Sigmoid colon (tissue), 6 donors: ENCODE measurements at regions not wholly inside any gene's neighbourhood (a gene's known extent, or its start where the extent isn't known, plus 50 kb on each side); places are given as distances from the start of the nearest gene placed in this dataset.

Source experiments
- DNase-seq: peaks from one replicate; pipeline ENCODE4 v3.0.0-alpha.2; 2019
- H3K27ac ChIP-seq, 4 donors: fragments of 200-600 bp; sonication (generic); one replicate each; pipeline ENCODE4 v1.5.1; 2016 to 2019; ENCODE audit warnings: mild to moderate bottlenecking in 1 of 4
- H3K27me3 ChIP-seq, 3 donors: fragments of 200-600 bp; sonication (generic); one replicate each; pipeline ENCODE4 v1.5.1; 2019; ENCODE audit warnings: mild to moderate bottlenecking in 1 of 3
- H3K36me3 ChIP-seq, 4 donors: fragments of 200-600 bp; sonication (generic); one replicate each; pipeline ENCODE4 v1.5.1; 2016 to 2019
- H3K4me1 ChIP-seq, 4 donors: fragments of 200-600 bp; sonication (generic); one replicate each; pipeline ENCODE4 v1.5.1; 2017 to 2019
- H3K4me3 ChIP-seq, 4 donors: fragments of 200-600 bp; sonication (generic); one replicate each; pipeline ENCODE4 v1.5.1; 2017 to 2019; ENCODE audit warnings: mild to moderate bottlenecking in 2 of 4, moderate library complexity in 1 of 4
- H3K9me3 ChIP-seq, 4 donors: fragments of 200-600 bp in 3 of 4; sonication (generic) in 3 of 4; one replicate each; pipeline versions ENCODE4 v1.5.1 to v1.6.1; 2013 to 2019
- EP300 ChIP-seq, 4 donors: sonication (generic); formaldehyde crosslinking; IDR thresholded peaks; one replicate each; pipeline ENCODE4 v1.6.1; 2017; ENCODE audit warnings: antibody characterized with exemption in 4 of 4
- POLR2A ChIP-seq, 2 donors: fragments of 450-650 bp; IDR thresholded peaks; one replicate each; pipeline ENCODE4 v1.6.1; 2016; ENCODE audit warnings: antibody characterized with exemption in 2 of 2, mild to moderate bottlenecking in 2 of 2, moderate library complexity in 2 of 2
- POLR2AphosphoS5 ChIP-seq, 4 donors: sonication (generic); formaldehyde crosslinking; IDR thresholded peaks; one replicate each; pipeline ENCODE4 v1.6.1; 2017; ENCODE audit warnings: antibody characterized with exemption in 4 of 4
- WGBS, 2 donors: extraction: QIAGEN DNeasy Blood & Tissue Kit; methylation state at CpG; one replicate each; pipeline ENCODE4 v1.1.7; 2013; 5-methylcytosine and 5-hydroxymethylcytosine counted together
- intact Hi-C: fragments of 100-400 bp; cut with DNase I; formaldehyde crosslinking; loops from one replicate; pipeline ENCODE4 v1.15.1; 2023
- TF ChIP-seq, protein P1 (sequence below), 4 experiments: fragments of 450-650 bp in 3 of 4; fragments of 200-600 bp in 1 of 4; IDR thresholded peaks; one replicate each; pipeline ENCODE4 v1.5.1; 2016 to 2019; ENCODE audit warnings: antibody characterized with exemption in 4 of 4, mild to moderate bottlenecking in 3 of 4, moderate library complexity in 2 of 4
- donor health status: healthy with polysubstance abuse.
- donor health status: healthy.

DNA sequence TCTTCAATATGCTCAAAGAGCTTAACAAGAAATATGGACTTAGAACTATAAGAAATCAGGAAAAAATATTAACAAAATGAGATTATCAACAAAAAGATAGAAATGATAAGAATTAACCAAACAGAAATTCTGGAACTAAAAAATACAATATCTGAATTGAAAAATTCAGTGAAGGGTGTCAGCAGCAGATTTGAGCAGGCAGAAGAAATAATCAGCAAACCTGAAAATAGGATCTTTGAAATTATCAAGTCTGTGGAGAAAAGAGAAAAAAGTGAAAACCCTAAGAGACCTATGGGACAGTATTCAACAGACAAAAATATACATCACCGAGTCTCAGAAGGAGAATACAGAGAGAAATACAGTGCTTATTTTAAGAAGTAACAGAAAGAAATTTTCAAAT, 877.8 kb upstream of the AGA start:
- DNase-seq: no peak
- TF ChIP-seq EP300 (IDR thresholded peaks at IDR 0.05) (no peak), POLR2A (IDR thresholded peaks at IDR 0.05) (no peak), POLR2AphosphoS5 (IDR thresholded peaks at IDR 0.05) (no peak)
- TF ChIP-seq, protein P1, sequence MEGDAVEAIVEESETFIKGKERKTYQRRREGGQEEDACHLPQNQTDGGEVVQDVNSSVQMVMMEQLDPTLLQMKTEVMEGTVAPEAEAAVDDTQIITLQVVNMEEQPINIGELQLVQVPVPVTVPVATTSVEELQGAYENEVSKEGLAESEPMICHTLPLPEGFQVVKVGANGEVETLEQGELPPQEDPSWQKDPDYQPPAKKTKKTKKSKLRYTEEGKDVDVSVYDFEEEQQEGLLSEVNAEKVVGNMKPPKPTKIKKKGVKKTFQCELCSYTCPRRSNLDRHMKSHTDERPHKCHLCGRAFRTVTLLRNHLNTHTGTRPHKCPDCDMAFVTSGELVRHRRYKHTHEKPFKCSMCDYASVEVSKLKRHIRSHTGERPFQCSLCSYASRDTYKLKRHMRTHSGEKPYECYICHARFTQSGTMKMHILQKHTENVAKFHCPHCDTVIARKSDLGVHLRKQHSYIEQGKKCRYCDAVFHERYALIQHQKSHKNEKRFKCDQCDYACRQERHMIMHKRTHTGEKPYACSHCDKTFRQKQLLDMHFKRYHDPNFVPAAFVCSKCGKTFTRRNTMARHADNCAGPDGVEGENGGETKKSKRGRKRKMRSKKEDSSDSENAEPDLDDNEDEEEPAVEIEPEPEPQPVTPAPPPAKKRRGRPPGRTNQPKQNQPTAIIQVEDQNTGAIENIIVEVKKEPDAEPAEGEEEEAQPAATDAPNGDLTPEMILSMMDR (IDR thresholded peaks at IDR 0.05): no peak
- H3K27me3 ChIP-seq: no peaks in the 10 kb centered on the region
- H3K36me3 ChIP-seq: no peaks in the 10 kb centered on the region
- intact Hi-C loops: no loop called here
- peaks cover 0 to 7% (median 1%) of the 10 kb centered on the region in 4 donors for H3K9me3 ChIP-seq
- H3K4me1 ChIP-seq: no peaks in the 10 kb centered on the region
- 88 to 96% methylated on average over 1 of the region's 1 CpG for WGBS, 2 donors
- no peak overlapping the region for H3K4me3 ChIP-seq
- no peak overlapping the region for H3K27ac ChIP-seq

DNA sequence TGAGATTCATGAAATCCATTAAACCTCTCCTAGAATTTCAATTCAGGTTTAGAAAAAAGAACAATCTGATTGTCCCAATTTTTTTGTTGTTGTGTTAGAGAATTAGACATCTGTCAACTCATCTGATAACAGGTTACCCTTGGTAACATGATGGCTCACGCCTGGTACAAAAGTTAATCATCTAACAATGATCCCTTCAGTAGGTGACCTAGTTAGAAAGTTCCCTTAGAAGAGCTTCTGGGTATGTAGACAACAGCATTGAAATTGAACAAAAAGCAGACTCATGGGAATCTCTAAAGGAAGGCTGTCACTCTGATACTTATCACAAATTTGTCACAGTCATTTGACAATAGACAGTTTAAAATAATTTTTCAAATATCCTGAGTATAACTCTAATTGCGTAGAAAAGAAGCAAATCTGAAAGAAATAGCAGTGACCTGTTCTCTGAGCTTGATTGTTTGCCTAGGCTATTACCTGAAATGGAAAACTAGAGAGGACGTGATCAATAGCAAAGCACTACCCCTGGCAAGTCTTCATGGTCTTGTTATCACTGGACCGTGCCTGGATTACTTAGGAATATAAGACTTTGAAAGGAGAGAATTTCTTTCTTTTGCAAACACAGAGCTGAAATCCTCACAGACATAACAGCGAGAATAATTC, 880.4 kb upstream of the AGA start:
- DNase-seq: no peak
- Histone ChIP-seq H3K27ac (no peak overlapping the region), H3K27me3 (no peaks in the 10 kb centered on the region), H3K9me3 (peaks cover 0 to 7% (median 1%) of the 10 kb centered on the region in 4 donors), H3K4me3 (no peak overlapping the region), H3K4me1 (no peaks in the 10 kb centered on the region), H3K36me3 (no peaks in the 10 kb centered on the region)
- TF ChIP-seq, protein P1 (IDR thresholded peaks at IDR 0.05): no peak
- TF ChIP-seq POLR2A (IDR thresholded peaks at IDR 0.05) (no peak), EP300 (IDR thresholded peaks at IDR 0.05) (no peak), POLR2AphosphoS5 (IDR thresholded peaks at IDR 0.05) (no peak)
- intact Hi-C loops: no loop called here
- 78 to 84% methylated on average over 5 of the region's 5 CpGs for WGBS, 2 donors

DNA sequence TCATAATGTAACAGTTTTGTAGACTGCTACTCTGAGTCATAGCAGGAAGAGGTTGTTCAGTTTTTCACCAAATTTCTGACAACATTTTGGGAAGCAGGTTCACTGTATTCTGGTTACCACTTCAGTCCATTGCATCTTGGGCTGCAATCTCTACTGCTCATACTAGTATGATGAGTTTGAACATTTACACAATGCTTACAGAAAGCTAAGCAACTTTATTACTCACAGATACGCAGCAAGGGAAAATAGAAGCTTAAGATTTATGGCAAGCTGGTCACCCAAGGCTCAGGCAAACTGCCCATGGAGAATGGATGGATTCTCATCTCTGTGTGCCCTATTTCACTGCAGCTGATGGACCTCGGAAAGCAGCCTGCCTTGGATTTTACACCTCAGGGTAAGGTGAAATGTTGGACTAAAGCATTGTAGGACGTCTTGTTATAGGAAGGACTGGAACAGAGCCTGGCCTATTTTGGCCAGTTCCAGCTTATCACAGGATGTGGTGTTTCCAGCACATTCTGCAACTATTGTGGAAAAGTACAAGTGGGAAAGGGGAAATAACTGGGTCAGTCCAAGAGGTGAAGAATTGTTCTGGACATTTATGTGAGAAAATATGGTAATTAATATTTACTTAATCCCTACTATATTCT, 887.1 kb upstream of the AGA start:
- 68 to 75% methylated on average over 3 of the region's 3 CpGs for WGBS, 2 donors
- Histone ChIP-seq H3K9me3 (no peaks in the 10 kb centered on the region), H3K4me1 (no peaks in the 10 kb centered on the region), H3K27me3 (no peaks in the 10 kb centered on the region), H3K4me3 (no peak overlapping the region), H3K36me3 (no peaks in the 10 kb centered on the region), H3K27ac (no peak overlapping the region)
- intact Hi-C loops: no loop called here
- no peak for TF ChIP-seq EP300 (IDR thresholded peaks at IDR 0.05)
- TF ChIP-seq, protein P1 (IDR thresholded peaks at IDR 0.05): no peak
- TF ChIP-seq POLR2A (IDR thresholded peaks at IDR 0.05): no peak
- TF ChIP-seq POLR2AphosphoS5 (IDR thresholded peaks at IDR 0.05): no peak
- DNase-seq: no peak

DNA sequence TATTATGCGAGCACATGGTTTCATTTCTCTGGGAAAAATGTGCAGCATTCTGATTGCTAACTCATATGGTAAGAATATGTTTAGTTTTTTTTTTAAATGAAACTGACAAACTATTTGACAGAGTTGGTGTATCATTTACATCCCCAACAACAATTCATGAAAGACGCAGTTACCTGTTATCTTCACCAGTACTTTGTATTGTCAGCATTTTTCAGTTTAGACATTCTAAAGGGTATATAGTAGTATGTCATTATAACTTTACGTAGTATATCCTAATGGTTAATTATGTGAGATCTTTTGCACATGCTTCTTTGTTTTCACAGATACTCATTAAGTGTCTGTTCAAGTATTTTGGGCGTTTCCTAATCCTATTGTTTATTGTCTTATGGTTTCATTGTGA, 891.1 kb upstream of the AGA start:
- WGBS, 2 donors: 63 to 90% methylated on average over 4 of the region's 4 CpGs
- intact Hi-C loops: no loop called here
- no peaks in the 10 kb centered on the region for H3K36me3 ChIP-seq
- H3K27ac ChIP-seq: no peak overlapping the region
- H3K9me3 ChIP-seq: no peaks in the 10 kb centered on the region
- no peaks in the 10 kb centered on the region for H3K4me1 ChIP-seq
- TF ChIP-seq POLR2A (IDR thresholded peaks at IDR 0.05) (no peak), POLR2AphosphoS5 (IDR thresholded peaks at IDR 0.05) (no peak), EP300 (IDR thresholded peaks at IDR 0.05) (no peak)
- TF ChIP-seq, protein P1 (IDR thresholded peaks at IDR 0.05): no peak
- H3K27me3 ChIP-seq: no peaks in the 10 kb centered on the region
- H3K4me3 ChIP-seq: no peak overlapping the region
- no peak for DNase-seq
